GM12878 (cell line): ENCODE measurements at regions not wholly inside any gene's neighbourhood (a gene's known extent, or its start where the extent isn't known, plus 50 kb on each side); places are given as distances from the start of the nearest gene placed in this dataset.

Source experiments
- ATAC-seq: fragments of 200-7000 bp; cut with Tn5 transposase; 3 replicates; pipeline ENCODE4 v1.9.1; 2020; ENCODE audit warnings: mild to moderate bottlenecking, moderate library complexity
- BruUV-seq: library from RNA; stranded (reverse); fragments of 400-500 nt; replicated peaks from 2 replicates; lab custom pipeline; 2021; lab: Mats Ljungman, UMichigan
- CTCF ChIA-PET: fragments of 300-600 bp; sonication (Branson Sonifier 250); formaldehyde crosslinking; extraction: SDS; loops from one replicate; lab custom pipeline; 2021; ENCODE audit warnings: inconsistent platforms; lab: Yijun Ruan, JAX
- POLR2A ChIA-PET: fragments of 350-600 bp; formaldehyde crosslinking; extraction: SDS; loops from one replicate; lab custom pipeline; 2021; ENCODE audit warnings: inconsistent platforms; lab: Charles Lee
- RAD21 ChIA-PET: fragments of 300-600 bp; sonication (Branson Sonifier 250); formaldehyde crosslinking; loops from one replicate; lab custom pipeline; 2023; ENCODE audit warnings: antibody characterized with exemption; ENCODE audit not compliant: unreplicated experiment; lab: Charles Lee
- SMC1A ChIA-PET: fragments of 300-600 bp; sonication (Branson Sonifier 250); formaldehyde crosslinking; loops from one replicate; lab custom pipeline; 2023; ENCODE audit not compliant: unreplicated experiment, uncharacterized antibody; lab: Charles Lee
- DNase-seq: peaks from one replicate; pipeline ENCODE4 v3.0.0-alpha.2; 2011; ENCODE audit warnings: low read depth, low spot score
- FAIRE-seq: peaks from 3 replicates; lab custom pipeline; 2011; peaks lifted over from hg19 to GRCh38; lab: Jason Lieb, UNC
- H2AFZ ChIP-seq: 2 replicates; pipeline ENCODE4 v1.6.0; 2011; ENCODE audit warnings: low read depth, low read length, control low read depth; ENCODE audit not compliant: control insufficient read depth
- H3K27ac ChIP-seq: 2 replicates; pipeline ENCODE4 v1.5.1; 2011; ENCODE audit warnings: control low read depth; ENCODE audit not compliant: control insufficient read depth, insufficient read depth
- H3K27me3 ChIP-seq, 2 experiments: replicated peaks in 1 of 2; 2 replicates each; pipeline versions ENCODE4 v1.6.0 to v1.6.1; 2011; ENCODE audit warnings: low read length in 1 of 2; ENCODE audit not compliant: control insufficient read depth in 2 of 2, insufficient read depth in 2 of 2
- H3K36me3 ChIP-seq, 2 experiments: 2 replicates each; pipeline ENCODE4 v1.5.1; 2011; ENCODE audit warnings: low read length in 1 of 2; ENCODE audit not compliant: control insufficient read depth in 2 of 2, insufficient read depth in 2 of 2
- H3K4me1 ChIP-seq: 2 replicates; pipeline ENCODE4 v1.6.1; 2011; ENCODE audit warnings: mild to moderate bottlenecking, low read length, moderate library complexity, mixed read lengths; ENCODE audit not compliant: control insufficient read depth, insufficient read depth
- H3K4me2 ChIP-seq: 2 replicates; pipeline ENCODE4 v1.6.0; 2011; ENCODE audit warnings: control low read depth; ENCODE audit not compliant: control insufficient read depth, insufficient read depth
- H3K4me3 ChIP-seq: fragments of 200-600 bp; sonication (generic); 2 replicates; pipeline ENCODE4 v1.5.1; 2016
- H3K79me2 ChIP-seq: 2 replicates; pipeline ENCODE4 v1.6.0; 2011; ENCODE audit warnings: low read length; ENCODE audit not compliant: control insufficient read depth, insufficient read depth
- H3K9ac ChIP-seq: 2 replicates; pipeline ENCODE4 v1.8.0; 2011; ENCODE audit warnings: low read length, control low read depth, mixed read lengths; ENCODE audit not compliant: control insufficient read depth, insufficient read depth
- H3K9me3 ChIP-seq: replicated peaks from 3 replicates; pipeline ENCODE4 v1.5.1; 2011; ENCODE audit warnings: mild to moderate bottlenecking, low read length; ENCODE audit not compliant: control insufficient read depth, insufficient read depth
- H4K20me1 ChIP-seq: 2 replicates; pipeline ENCODE4 v1.6.0; 2011; ENCODE audit not compliant: control insufficient read depth, insufficient read depth
- BMI1 ChIP-seq: fragments of 450-650 bp; IDR thresholded peaks from 2 replicates; pipeline ENCODE4 v1.6.1; 2016; ENCODE audit warnings: mild to moderate bottlenecking, moderate library complexity, borderline replicate concordance
- CBX5 ChIP-seq: sonication (generic); IDR thresholded peaks from 2 replicates; pipeline ENCODE4 v1.6.1; 2016; ENCODE audit warnings: low read depth, moderate library complexity, mild to moderate bottlenecking, inconsistent platforms
- CEBPZ ChIP-seq: fragments of 150-350 bp; IDR thresholded peaks from 2 replicates; pipeline ENCODE4 v1.6.1; 2016; ENCODE audit warnings: low read depth, low read length
- CHD4 ChIP-seq: fragments of 200-600 bp; sonication (generic); IDR thresholded peaks from 2 replicates; pipeline ENCODE4 v1.6.1; 2016; ENCODE audit warnings: mild to moderate bottlenecking
- CTCF ChIP-seq, 3 experiments: IDR thresholded peaks in 2 of 3; conservative IDR thresholded peaks in 1 of 3; 2 replicates each; pipeline ENCODE4 v1.5.1; 2011; ENCODE audit warnings: low read depth in 3 of 3, low read length in 3 of 3, mild to moderate bottlenecking in 3 of 3, control low read depth in 2 of 3, moderate library complexity in 2 of 3, inconsistent platforms in 1 of 3, mixed read lengths in 1 of 3; ENCODE audit not compliant: control insufficient read depth in 2 of 3, insufficient read depth in 1 of 3; ENCODE audit errors: extremely low read depth in 1 of 3
- GATAD2B ChIP-seq: fragments of 450-650 bp; conservative IDR thresholded peaks from 2 replicates; pipeline ENCODE4 v1.6.1; 2017; ENCODE audit warnings: low read depth, mild to moderate bottlenecking, moderate library complexity
- HSF1 ChIP-seq: fragments of 150-350 bp; IDR thresholded peaks from 2 replicates; pipeline ENCODE4 v1.6.1; 2014; ENCODE audit warnings: mild to moderate bottlenecking, low read depth, low read length
- MAX ChIP-seq: IDR thresholded peaks from 2 replicates; pipeline ENCODE4 v1.6.1; 2012; ENCODE audit warnings: low read depth, low read length, improper control_type of control experiment
- NKRF ChIP-seq: fragments of 450-650 bp; conservative IDR thresholded peaks from 2 replicates; pipeline ENCODE4 v1.6.1; 2017; ENCODE audit warnings: mild to moderate bottlenecking, moderate library complexity
- NR2C2 ChIP-seq: IDR thresholded peaks from 2 replicates; pipeline ENCODE4 v1.6.1; 2011; ENCODE audit warnings: borderline replicate concordance, low read depth; ENCODE audit not compliant: control insufficient read depth, insufficient read length
- NRF1 ChIP-seq: conservative IDR thresholded peaks from 2 replicates; pipeline ENCODE4 v1.6.1; 2011; ENCODE audit warnings: mild to moderate bottlenecking, low read depth, low read length, improper control_type of control experiment
- PML ChIP-seq: IDR thresholded peaks from 2 replicates; pipeline ENCODE4 v1.6.1; 2012; ENCODE audit warnings: low read length, inconsistent platforms
- SMC3 ChIP-seq: IDR thresholded peaks from 2 replicates; pipeline ENCODE4 v1.6.1; 2011; ENCODE audit warnings: low read length, improper control_type of control experiment, borderline replicate concordance
- SUPT20H ChIP-seq: IDR thresholded peaks from 2 replicates; pipeline ENCODE4 v1.6.1; 2011; ENCODE audit warnings: low read depth, mild to moderate bottlenecking, low read length, moderate library complexity, borderline replicate concordance; ENCODE audit not compliant: control insufficient read depth
- ZSCAN29 ChIP-seq: fragments of 450-650 bp; IDR thresholded peaks from 2 replicates; pipeline ENCODE4 v1.6.1; 2017; ENCODE audit warnings: mild to moderate bottlenecking, moderate library complexity
- WGBS: methylation state at CpG from one replicate; pipeline ENCODE4 v1.1.6; 2016; ENCODE audit warnings: low lambda C conversion rate; ENCODE audit not compliant: insufficient replicate concordance, insufficient coverage; ENCODE audit errors: missing lambda C conversion rate; 5-methylcytosine and 5-hydroxymethylcytosine counted together
- in situ Hi-C: fragments of 300-500 bp; cut with MboI; formaldehyde crosslinking; loops from 9 replicates; pipeline ENCODE4 v1.14.3; 2018; ENCODE audit warnings: mixed read lengths
- intact Hi-C: fragments of 100-400 bp; cut with micrococcal nuclease; formaldehyde crosslinking; loops from one replicate; pipeline ENCODE4 v1.14.2; 2022; ENCODE audit not compliant: unreplicated experiment

GRCh38 chr15:75123395-75123794 is 78.3 kb upstream of the C15orf39 start:
- no TSS peak for BruUV-seq
- Histone ChIP-seq H3K4me2 (no peak overlapping the region; the same call in 1 of the 2 replicates), H3K79me2 (no peaks in the 10 kb centered on the region), H3K27me3 (no peaks in the 10 kb centered on the region), H3K36me3 (no peaks in the 10 kb centered on the region), H3K4me3 (no peak overlapping the region), H3K9ac (no peak overlapping the region), H3K27ac (peak overlapping the region; percentile 41), H3K4me1 (peaks cover 41% of the 10 kb centered on the region), H4K20me1 (no peaks in the 10 kb centered on the region), H3K9me3 (no peaks in the 10 kb centered on the region; the same call in 1 of the 3 replicates), H2AFZ (no peak overlapping the region)
- CTCF ChIA-PET: no interaction called here
- ATAC-seq (no peak), DNase-seq (no peak), FAIRE-seq (no peak)
- intact Hi-C loops: no loop called here
- SMC1A ChIA-PET: interaction anchor here (0.9 to 1.1 kb wide), 3 partner anchors 8 to 57 kb away, joined by 3 to 5 read pairs (median 4); no protein-coding TSS in a partner anchor
- POLR2A ChIA-PET: interaction anchor here (3.1 kb wide), 1 partner anchor 12 kb away, joined by 13 read pairs; no protein-coding TSS in a partner anchor
- RAD21 ChIA-PET: interaction anchor here (0.8 to 3.4 kb wide), 3 partner anchors 18 to 80 kb away, joined by 3 to 32 read pairs (median 18); partner anchors contain the start of gene C15orf39
- in situ Hi-C loops: no loop called here
- 81% methylated on average over 5 of the region's 5 CpGs for WGBS
- no peak for TF ChIP-seq NRF1
- no peak for TF ChIP-seq CHD4
- TF ChIP-seq CEBPZ: no peak
- TF ChIP-seq CTCF (IDR thresholded peaks at IDR 0.05 in 2 of 3, conservative IDR thresholded peaks at IDR 0.05 in 1 of 3; ENCODE audit: control insufficient read depth in 2 of 3, extremely low read depth in 1 of 3, insufficient read depth in 1 of 3, low read depth in 3 of 3, low read length in 3 of 3): no peak
- TF ChIP-seq ZSCAN29: no peak
- no peak for TF ChIP-seq CBX5
- TF ChIP-seq BMI1: no peak
- no peak for TF ChIP-seq NR2C2
- TF ChIP-seq PML: no peak
- no peak for TF ChIP-seq MAX
- no peak for TF ChIP-seq SUPT20H
- no peak for TF ChIP-seq NKRF
- TF ChIP-seq SMC3: no peak
- TF ChIP-seq GATAD2B: no peak
- no peak for TF ChIP-seq HSF1
